Hematopoietic multipotent progenitor cell (in vitro differentiated cells): ENCODE measurements at regions not wholly inside any gene's neighbourhood (a gene's known extent, or its start where the extent isn't known, plus 50 kb on each side); places are given as distances from the start of the nearest gene placed in this dataset.
A peak's percentile ranks its signal among the peaks of the same experiment; 100 is the strongest.
"Not testable (repeated sequence)": the region's sequence is repeated elsewhere in the genome, so short reads cannot be mapped to it uniquely, and the experiment has no call there.

Experiments used
- DNase-seq, 3 donors: peaks; one replicate each; pipeline ENCODE4 v3.0.0-alpha.2; 2011 to 2015; ENCODE audit warnings: low read depth in 2 of 3, low spot score in 2 of 3

- no peak for DNase-seq
Observed at GRCh38 chr6:119764927-119765681, 415.5 kb upstream of the MAN1A1 start.

- peak in 1 of 3 donors; percentile 14 for DNase-seq
Observed at GRCh38 chr6:119760046-119760445, 410.5 kb upstream of the MAN1A1 start.

GRCh38 chr6:119758385-119758784 is 408.8 kb upstream of the MAN1A1 start:
- no peak for DNase-seq

- DNase-seq: no peak
Observed at GRCh38 chr6:119757467-119757866, 407.9 kb upstream of the MAN1A1 start.

- DNase-seq: no peak
Observed at GRCh38 chr6:119749335-119749734, 399.8 kb upstream of the MAN1A1 start.

- DNase-seq: not testable (repeated sequence)
Observed at GRCh38 chr6:119748535-119748934, 399.0 kb upstream of the MAN1A1 start.

- peak in 2 of 3 donors; percentile 63 to 85 for DNase-seq
Observed at GRCh38 chr6:119742188-119742803, 392.7 kb upstream of the MAN1A1 start.

GRCh38 chr6:119739769-119740168 is 390.2 kb upstream of the MAN1A1 start:
- DNase-seq: no peak

- no peak for DNase-seq
Observed at GRCh38 chr6:119738425-119738824, 388.9 kb upstream of the MAN1A1 start.

- DNase-seq: no peak
Observed at GRCh38 chr6:119736296-119737021, 386.9 kb upstream of the MAN1A1 start.

GRCh38 chr6:119735530-119735929 is 386.0 kb upstream of the MAN1A1 start:
- DNase-seq: no peak

GRCh38 chr6:119734227-119734626 is 384.7 kb upstream of the MAN1A1 start:
- DNase-seq: no peak

- no peak for DNase-seq
Observed at GRCh38 chr6:119728935-119729334, 379.4 kb upstream of the MAN1A1 start.

- DNase-seq: no peak
Observed at GRCh38 chr6:119728220-119728750, 378.7 kb upstream of the MAN1A1 start.

- DNase-seq: no peak
Observed at GRCh38 chr6:119727504-119728219, 378.1 kb upstream of the MAN1A1 start.

- DNase-seq: not testable (repeated sequence)
Observed at GRCh38 chr6:119726912-119727311, 377.4 kb upstream of the MAN1A1 start.

GRCh38 chr6:119726086-119726485 is 376.5 kb upstream of the MAN1A1 start:
- DNase-seq: no peak

GRCh38 chr6:119720160-119720559 is 370.6 kb upstream of the MAN1A1 start:
- peak in 2 of 3 donors; percentile 18 to 54 for DNase-seq

- peak in 1 of 3 donors; percentile 19 for DNase-seq
Observed at GRCh38 chr6:119717942-119718341, 368.4 kb upstream of the MAN1A1 start.

- no peak for DNase-seq
Observed at GRCh38 chr6:119716668-119717270, 367.2 kb upstream of the MAN1A1 start.
